ENCODE measurements at regions not wholly inside any gene's neighbourhood (a gene's known extent, or its start where the extent isn't known, plus 50 kb on each side); places are given as distances from the start of the nearest gene placed in this dataset.
"Not testable (repeated sequence)": the region's sequence is repeated elsewhere in the genome, so short reads cannot be mapped to it uniquely, and the experiment has no call there.

DNA sequence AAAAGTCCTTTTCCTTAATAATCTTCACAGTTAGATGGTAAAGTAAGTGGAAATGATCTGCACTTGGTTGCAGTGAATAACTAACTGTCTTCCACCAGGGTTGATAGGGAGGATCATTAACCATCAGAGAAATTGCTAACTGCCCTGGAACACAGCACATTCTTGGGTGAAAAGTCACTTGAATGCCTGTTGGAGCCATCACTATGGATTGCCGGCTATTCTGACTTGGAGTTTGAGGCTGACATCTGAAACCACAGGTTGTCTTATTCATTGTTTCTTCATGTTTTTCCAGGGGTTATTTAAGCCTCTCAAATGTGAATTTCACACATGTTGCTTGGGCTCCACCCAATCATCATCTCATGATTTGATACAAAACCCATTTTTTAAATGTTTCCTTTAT lies 901.4 kb downstream of the MCTP2 start:
- DNase-seq (ENCODE audit: low read depth in 2 of 2): peak; percentile 76 to 78

DNA sequence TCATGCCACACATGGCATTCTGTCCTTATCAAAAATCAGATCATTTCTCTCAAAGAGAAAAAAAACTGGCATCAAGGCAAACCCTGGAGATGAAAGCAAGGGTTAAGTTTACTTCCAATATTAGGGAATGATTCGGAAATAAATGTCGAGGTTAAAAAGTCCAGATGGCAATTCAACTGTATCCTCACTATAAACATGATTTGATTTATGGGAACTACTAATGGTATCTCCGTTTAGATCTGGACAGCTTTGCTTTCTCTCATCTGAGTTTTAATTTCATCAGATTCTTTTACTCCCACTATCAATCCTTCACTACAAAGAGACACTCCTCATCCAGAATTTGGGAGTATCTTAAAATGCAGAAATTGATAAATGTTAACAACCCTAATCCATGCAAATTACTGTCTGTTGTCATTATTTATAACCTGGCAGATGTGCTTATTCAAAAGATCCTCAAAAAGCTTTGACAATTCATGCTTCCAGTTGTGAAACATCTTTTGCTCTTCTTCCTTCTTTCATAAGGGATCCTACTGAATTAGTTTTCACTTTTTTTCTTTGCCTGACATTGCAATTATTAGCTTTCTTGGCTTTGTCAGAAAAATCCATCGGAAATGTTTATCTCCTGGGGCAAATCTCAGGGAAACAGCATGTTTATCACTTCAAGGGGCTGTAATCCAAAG lies 903.2 kb downstream of the MCTP2 start:
- peak in 1 of 2 experiments; percentile 22 for DNase-seq (ENCODE audit: low read depth in 2 of 2)

DNA sequence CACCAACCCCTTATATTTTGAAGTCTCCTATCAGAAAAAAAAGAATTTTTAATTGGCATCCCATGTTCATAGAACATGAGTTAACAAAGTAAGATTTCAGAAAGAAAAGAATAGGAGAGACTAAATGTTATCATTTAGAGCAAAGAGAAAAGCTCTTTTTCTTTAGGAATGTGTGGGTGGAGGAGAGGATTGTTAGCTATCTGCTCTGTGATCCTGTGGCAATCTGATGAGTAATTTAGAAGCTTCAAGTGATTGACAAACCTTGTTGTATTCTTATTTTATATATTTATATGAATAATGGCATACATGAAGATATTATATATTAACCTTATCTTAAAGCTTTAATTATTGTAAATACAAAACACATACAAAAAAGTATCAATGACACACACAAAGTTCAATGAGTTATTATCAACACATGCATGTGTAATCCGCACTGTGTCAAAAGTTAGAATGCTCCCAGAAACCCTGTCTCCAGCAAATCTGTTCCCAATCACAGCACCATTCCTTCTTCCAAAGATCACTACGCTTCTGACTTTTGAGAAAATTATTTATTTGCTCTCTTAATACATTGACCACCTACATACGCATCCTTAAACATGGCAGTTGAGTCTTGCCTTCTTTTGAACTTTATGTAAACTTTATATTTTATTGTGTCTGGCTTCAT lies 907.4 kb downstream of the MCTP2 start:
- no peak for DNase-seq (ENCODE audit: low read depth in 2 of 2)

DNA sequence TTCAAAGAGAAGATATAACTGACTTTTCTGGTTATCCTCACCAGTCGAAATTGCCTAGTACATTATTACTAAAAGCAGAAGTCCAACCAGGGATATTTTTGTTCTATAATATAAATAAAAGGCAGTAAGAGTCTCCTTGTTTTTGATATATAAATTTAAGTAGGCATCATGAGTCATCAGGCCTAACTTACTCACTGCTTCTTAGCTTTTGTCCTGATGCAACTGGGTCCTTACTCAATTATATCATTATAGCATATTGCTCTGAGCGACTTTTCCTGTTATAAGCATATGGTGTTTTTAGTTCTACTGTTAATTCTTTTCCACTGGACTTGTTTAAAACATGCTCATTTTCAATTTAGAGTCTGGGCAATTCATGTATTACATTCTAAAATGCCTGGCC lies 910.1 kb downstream of the MCTP2 start:
- no peak for DNase-seq (ENCODE audit: low read depth in 2 of 2)

DNA sequence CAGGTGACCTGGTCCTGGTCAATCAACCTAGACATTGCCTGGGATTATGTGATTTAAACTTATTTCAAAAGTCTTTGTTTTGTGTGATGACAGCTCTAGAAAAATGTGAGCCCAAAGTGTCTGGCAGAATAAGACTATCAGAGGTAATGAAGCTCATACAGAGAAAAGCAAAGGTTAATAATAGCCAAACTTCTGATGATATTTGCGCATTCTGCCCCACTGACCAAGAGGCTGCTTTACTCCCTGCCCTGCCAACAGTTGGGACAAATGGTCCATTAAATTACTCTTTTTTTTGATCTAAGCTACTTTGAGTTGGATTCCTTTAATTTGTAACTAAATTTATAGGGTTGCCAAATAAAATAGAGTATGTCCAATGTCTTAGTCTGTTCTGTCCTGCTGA lies 911.2 kb downstream of the MCTP2 start:
- DNase-seq (ENCODE audit: low read depth in 2 of 2): no peak

DNA sequence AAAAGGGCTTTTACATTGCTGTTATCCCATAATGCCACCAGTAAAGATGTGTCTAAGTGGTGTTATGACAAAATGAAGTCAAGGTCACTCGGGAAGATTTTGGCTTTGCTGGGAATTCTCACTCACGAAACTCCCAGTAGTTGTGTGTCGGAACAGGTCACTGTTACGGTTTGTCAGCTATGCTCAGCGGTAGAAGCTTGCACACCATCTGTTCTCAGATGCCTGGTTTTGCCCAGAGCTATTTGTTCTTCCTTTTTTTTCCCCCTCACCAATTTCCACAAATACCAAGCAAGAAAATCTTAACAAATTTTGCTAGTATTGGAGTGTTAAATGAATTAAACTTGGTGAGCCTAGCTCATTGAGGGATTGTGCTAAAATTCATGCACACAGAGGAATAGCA lies 915.1 kb downstream of the MCTP2 start:
- DNase-seq (ENCODE audit: low read depth in 2 of 2): no peak

DNA sequence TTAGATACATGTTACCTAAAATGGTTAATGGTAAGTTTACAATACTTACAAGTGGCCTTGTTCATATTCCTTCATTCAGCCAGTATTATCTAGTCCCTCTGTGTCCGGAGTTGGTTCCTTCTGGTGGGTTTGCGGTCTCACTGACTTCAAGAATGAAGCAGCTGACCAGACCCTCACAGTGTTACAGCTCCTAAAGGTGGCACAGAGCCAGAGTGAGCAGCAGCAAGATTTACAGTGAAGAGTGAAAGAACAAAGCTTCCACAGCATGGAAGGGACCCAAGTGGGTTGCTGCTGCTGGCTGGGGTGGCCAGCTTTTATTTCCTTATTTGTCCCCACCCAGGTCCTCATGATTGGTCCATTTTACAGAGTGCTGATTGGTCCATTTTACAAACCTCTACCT lies 916.8 kb downstream of the MCTP2 start:
- DNase-seq (ENCODE audit: low read depth in 2 of 2): no peak

DNA sequence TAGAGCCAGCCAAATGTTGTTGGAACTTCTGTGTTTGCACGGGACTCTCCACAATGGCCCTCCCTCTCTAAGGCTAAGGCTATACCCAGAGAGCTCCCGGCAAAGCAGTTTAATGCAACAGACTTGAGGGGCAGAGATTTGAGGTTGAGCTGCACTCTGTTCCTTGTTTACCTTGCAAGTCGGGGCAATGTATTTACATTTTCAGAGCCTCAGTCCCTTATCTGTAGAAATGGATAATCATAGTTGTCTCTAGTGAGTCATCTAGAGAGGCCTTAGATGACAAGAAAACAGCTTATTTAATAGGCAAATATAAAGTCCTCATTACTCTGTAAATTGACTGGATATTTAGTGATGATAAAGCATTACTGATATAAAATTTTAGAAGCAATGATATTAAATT lies 917.7 kb downstream of the MCTP2 start:
- DNase-seq (ENCODE audit: low read depth in 2 of 2): no peak

DNA sequence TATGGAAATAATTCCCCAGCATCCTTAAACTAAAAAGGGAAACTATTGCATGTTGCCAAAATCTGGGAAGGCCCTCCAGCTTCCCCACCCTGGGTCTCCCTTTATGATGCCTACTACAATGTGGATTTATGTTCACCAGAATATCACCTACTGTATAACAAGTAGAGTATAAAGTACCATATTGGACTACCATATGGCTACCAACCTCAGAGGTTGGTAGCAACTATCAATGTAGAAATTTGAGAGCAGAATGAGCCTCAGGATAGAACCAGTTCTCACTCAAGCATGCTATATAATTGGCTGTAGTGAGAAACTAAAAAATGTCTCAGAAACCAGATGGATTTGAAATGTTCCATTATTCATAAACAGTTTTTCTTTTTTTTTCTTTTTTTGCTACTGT lies 918.4 kb downstream of the MCTP2 start:
- DNase-seq (ENCODE audit: low read depth in 2 of 2): no peak

DNA sequence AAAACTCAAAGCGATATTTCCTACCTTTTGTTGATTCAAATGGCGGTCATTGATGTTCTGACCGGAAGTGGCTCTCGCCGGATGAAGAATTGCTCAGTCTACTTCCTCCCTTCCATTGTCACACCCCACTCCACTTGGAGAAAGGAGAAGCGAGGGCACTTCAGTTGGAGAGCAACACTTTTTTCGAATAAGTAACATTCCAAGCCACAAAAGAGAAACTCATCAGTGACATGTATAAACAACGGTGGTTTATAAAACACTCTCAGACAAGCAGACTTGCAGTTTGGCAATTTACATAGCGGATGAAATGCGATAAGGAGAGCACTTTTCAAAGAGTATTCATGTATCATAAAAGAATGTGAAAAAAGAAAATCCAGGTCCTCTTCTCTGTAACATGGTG lies 919.1 kb downstream of the MCTP2 start:
- DNase-seq (ENCODE audit: low read depth in 2 of 2): no peak

DNA sequence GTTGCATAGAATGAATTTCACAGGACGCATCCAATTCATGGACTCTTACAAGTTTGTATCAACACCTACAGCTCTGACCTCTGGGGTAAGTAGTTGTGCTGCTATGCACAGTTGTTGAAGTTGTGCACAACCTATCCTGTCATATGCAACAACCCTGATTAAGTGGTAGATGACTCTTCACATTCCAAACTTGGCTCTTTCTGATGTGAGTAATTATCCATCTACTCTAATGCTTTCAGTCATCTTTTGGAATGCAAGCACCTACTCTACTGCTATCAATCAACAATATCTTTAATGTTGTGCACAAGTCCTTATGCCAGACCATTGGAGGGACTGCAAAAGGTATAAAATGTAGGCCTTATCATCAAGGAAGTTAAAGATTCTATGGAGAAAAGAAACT lies 921.4 kb downstream of the MCTP2 start:
- DNase-seq (ENCODE audit: low read depth in 2 of 2): no peak

DNA sequence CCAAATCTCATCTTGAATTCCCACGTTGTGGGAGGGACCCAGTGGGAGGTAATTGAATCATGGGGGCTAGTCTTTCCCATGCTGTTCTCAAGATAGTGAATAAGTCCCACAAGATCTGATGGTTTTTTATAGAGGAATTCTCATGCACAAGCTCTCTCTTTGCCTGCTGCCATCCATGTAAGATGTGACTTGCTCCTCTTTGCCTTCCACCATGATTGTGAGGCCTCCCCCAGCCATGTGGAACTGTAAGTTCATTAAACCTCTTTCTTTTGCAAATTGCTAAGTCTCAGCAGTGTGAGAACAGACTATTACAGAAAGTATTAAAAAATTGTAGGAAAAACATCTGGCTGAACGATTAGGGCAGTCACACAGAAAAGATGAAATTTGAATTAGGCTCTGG lies 921.8 kb downstream of the MCTP2 start:
- not testable (repeated sequence) for DNase-seq (ENCODE audit: low read depth in 2 of 2)

DNA sequence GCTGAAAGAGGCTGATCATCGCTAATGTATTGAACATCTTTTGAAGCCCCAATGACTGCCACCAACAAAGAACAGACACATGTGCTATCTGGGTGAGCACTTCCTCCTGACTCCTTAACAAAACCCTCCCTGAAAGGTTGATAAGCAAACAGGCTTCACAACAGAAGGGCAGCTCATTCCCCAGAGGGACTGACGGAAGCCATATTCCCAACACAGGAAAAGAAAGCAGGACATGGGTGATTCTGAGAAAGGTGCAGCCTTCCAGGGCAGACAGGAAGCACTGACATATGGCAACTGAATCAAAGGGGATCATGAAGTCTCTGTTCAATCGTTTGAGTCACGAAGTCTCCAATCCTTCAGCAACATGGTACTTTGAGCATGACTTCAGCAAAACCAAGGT lies 929.0 kb downstream of the MCTP2 start:
- DNase-seq (ENCODE audit: low read depth in 2 of 2): no peak

DNA sequence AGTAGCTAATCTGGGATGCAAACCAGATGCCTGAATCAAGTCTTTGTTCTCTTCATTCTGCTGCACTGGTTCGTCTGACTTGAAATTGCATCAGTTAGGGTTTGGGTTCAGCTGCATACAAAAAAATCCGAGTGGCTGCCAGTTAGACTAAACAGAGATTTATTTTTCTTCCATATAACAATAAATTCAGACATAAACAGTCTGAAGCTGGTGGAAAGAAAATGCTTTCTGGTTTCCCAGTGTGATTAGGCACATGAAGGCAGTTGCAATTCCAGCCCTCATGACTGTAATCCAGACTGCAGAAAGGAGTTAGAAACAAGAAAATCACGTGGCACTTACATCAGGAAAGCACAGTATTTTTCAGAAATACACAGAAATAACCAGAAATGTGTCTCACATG lies 930.7 kb downstream of the MCTP2 start:
- no peak for DNase-seq (ENCODE audit: low read depth in 2 of 2)

DNA sequence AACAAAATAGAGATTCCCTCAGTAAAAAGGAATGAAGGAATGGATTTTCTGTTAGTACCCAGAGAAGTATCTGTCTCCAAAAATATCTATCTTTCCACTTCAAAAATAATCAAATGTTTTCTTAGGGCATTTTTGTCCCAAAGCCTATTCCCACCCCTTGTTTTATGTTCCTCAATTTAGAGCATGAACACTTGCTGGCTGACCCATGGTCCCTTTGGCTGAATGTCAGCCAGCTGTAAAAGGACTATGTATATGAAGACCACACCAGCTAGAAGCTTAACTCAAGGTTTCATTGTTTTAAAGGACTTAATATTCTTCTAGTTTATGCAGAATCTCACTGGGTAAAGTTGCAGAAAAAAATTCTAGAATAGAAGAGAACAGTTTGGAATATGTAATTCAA lies 931.2 kb downstream of the MCTP2 start:
- no peak for DNase-seq (ENCODE audit: low read depth in 2 of 2)

DNA sequence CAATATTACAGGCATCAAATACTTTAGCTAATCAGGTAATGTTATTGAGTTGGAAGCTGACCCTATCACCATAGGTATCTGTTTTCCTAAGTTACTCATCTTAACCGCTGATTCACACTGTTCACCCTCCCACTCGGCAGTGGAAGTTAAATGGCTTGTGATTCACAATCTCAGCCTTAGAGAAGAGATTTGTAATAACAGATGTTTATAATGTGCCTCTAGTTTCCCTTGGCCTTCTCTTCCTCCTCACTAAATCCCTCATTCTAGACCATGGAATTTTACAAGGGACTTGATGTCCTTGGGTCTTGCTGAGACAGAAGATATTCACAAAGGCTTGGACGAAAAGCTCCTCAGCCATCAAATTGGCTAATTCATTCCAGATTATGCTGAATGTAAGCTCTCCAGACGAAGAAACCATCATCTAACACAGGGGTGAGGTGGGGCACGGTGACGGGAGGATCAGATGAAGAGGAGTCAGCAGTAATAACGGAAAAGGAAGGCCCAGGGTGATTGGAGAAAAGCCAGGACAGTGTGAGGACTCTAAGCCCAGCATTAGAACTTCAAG lies 931.7 kb downstream of the MCTP2 start:
- peak; percentile 43 to 45 for DNase-seq (ENCODE audit: low read depth in 2 of 2)

DNA sequence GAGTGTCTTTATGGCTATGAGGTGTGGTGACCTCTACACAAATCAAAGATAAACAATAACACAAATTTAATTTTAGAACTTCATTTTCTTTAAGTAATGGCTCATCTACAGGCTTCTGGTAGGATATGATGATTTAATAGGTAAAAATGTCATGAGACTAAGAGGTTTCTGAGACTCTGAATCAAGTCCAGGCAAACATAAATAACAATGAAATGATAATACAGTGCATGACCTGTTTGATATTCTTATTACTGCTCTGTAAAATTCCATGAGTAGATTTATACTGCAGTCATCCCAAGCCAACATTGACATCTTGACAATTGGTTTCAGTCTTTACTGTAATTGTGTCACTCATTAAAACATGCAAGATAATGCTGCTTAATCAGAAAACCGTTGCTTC lies 936.8 kb downstream of the MCTP2 start:
- no peak for DNase-seq (ENCODE audit: low read depth in 2 of 2)

DNA sequence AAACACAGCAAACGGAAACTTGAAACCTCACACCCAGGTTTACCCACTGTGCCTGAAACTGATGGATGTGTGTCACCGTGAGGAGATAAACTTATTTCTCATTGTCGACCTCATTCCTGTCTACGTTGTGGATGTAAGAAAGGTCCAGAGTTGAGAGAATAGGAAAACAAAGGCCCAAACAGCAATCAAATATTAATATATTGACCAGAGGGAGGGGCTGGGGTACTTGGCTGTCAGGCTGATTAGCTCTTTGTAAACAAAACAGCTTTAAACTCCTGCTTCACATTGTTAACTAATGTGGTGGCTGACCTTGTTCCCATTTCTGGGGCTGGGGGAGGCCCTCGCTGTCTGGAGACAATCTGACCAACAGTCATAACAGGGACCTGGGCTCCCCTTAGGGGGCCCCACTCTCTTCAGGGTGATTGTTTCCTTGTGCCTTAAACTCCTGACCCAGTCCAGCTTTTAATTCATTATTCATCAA lies 937.6 kb downstream of the MCTP2 start:
- DNase-seq (ENCODE audit: low read depth in 2 of 2): no peak

DNA sequence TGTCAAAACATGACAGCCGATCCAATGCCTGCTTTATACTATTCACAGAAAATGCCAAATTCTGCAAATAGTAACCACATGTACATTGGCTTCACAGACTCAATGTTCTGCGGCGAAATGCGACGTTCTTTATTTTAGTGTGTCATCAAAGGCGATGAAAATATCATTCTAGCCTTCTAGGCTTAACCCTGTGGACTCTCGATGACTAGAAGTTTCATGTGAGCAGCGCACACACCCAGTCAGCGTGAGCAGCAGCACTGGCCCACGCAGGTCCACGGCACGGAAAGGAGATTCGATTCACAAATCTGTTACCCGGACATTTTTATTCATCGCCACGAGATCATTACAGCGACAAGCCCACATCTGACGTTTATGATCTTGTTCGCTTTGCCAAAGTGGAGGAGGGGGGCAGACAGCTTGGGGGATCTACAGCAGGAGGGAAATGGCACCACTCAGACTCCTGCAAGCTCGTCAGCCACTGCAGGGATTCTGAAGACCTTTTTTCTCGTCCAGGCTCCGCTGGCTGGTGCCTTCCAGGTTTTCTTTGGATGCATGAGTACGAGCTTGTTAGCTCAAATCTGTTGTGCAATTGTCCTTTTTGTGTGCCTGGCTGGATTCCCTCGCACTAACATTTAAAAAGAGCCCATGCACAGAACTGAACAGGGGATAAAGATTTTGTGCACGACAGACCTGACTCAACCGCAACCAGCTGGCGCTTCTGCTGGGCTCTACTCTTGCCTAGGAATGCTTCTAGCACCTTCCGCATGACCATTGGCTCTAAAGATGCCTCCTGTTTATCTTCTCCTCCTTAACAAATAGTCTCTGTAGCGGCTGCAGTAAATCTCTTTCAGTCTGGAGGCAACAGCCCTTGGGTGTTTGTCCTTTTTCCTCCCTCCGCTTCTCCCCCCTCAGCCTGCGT lies 938.4 kb downstream of the MCTP2 start:
- DNase-seq (ENCODE audit: low read depth in 2 of 2): peak in 1 of 2 experiments; percentile 15

DNA sequence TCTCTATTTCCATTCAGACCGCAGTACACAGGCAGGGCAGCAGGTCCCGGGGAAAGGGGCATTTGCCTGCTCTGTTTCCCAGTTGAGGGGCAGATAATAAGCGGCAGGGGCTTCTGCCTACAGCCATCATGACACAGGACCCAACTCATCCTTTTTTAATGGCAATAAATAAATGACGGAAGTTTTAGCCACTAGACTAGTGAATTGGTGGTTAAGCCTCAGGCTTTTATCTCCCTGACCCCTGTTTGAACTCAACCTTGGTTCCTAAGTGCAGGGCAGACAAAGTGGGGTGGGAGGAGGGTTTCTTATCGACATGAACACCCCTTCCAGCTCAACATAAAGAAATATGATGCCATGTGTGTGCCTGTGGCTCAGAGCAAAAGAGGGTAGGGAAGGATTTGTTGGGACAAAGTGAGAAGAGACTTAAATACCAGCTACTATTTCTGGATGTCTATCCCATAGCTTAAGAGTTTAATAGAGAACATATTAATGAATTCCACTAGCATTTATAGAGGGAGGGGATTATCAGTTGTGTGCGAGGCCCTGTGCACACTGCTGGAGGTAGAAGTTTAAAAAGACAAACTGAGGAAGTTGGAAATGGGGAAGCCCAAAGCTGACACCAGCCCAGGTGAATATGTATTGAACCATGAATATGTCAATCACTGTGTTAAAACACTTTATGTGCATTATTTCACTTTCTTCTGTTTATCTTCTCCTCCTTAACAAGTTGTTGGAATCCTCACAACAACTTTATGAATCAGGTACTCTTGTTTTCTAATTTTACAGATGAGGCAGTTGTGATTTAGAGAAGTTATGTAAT lies 939.4 kb downstream of the MCTP2 start:
- DNase-seq (ENCODE audit: low read depth in 2 of 2): no peak

DNA sequence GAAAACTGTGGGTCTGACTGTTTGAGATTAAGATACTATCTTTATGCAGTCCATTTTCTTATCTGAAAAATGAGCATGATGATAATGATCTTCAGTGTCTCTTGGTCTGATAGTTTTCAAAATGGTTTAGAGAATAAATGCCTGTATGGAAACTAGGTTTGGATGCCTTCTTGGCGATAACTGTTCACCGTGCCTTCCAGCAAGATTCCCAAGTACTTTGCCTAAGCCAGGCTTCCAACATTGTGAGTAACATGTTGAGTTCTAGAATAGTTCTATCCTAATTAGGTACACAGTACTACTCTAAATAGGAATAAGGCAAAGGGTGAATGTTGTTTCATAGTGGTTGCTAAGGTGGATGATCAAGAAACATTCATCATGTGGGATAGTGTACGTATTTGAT lies 940.2 kb downstream of the MCTP2 start:
- no peak for DNase-seq (ENCODE audit: low read depth in 2 of 2)
